ENCODE measurements at regions not wholly inside any gene's neighbourhood (a gene's known extent, or its start where the extent isn't known, plus 50 kb on each side); places are given as distances from the start of the nearest gene placed in this dataset.

DNA sequence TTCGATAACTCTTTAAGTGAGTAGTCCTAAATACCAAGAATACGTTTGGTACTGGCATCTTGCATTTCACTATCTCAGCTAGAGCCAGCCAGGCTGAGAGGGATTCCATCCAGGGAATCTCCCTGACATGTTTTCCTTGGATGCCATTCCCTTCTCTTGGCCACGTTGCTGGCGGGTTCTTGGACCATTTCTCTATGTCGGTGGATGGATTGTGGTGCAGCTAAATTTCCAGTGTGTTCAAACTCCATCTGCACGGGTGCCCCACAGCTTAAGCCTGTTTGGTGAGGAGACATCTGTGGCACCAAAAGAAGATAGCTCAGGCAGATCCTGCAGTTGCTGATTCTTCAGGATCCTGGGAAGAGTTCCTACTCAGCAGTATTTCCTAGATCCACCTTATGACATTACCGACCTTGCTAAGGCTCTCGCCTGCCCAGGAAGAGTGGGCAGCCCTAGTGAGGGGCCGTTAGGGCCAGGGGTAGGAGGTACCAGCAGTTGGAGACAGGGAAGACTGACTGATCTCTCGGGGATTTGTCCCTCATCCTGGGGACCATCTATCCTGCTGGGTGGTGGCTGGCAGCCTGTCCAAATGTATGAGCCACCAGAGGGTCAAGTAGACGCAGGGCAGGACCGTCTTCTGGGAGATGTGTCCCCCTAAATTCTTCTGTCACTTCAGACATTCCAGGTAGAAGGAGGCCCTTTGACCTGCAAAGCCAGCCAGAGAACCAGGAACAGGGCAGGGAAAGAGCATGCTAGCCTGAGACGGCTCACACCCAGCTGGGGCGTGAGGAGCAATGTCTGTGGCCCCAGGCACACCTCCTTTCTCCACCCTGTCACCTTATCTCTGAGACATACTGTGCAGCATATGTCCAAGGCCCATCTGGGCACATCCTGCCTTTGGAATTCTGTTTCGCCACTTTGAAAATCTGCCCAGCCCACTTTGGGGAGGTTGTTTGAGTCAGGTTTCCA lies 72.6 kb upstream of the CAPRIN2 start:
- H3F3A ChIP-seq (ENCODE audit: insufficient read depth, low read length) = no peaks in the 10 kb centered on the region
- H2AFZ ChIP-seq (ENCODE audit: low read length) = no peak overlapping the region
- no peaks in the 10 kb centered on the region for H3K9me3 ChIP-seq (ENCODE audit: low read length)
- no peaks in the 10 kb centered on the region for H4K20me1 ChIP-seq (ENCODE audit: insufficient read depth, low read length)
- no peak overlapping the region for H3K27ac ChIP-seq (ENCODE audit: low read depth, low read length, poor library complexity, severe bottlenecking)
- no peak for TF ChIP-seq EZH2 (IDR thresholded peaks at IDR 0.05; ENCODE audit: borderline replicate concordance, low read length)
- TF ChIP-seq, protein P1, sequence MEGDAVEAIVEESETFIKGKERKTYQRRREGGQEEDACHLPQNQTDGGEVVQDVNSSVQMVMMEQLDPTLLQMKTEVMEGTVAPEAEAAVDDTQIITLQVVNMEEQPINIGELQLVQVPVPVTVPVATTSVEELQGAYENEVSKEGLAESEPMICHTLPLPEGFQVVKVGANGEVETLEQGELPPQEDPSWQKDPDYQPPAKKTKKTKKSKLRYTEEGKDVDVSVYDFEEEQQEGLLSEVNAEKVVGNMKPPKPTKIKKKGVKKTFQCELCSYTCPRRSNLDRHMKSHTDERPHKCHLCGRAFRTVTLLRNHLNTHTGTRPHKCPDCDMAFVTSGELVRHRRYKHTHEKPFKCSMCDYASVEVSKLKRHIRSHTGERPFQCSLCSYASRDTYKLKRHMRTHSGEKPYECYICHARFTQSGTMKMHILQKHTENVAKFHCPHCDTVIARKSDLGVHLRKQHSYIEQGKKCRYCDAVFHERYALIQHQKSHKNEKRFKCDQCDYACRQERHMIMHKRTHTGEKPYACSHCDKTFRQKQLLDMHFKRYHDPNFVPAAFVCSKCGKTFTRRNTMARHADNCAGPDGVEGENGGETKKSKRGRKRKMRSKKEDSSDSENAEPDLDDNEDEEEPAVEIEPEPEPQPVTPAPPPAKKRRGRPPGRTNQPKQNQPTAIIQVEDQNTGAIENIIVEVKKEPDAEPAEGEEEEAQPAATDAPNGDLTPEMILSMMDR (IDR thresholded peaks at IDR 0.05; ENCODE audit: low read length) = no peak
- H3K4me1 ChIP-seq (ENCODE audit: insufficient read depth, low read length, severe bottlenecking) = no peaks in the 10 kb centered on the region
- H3K79me2 ChIP-seq (ENCODE audit: insufficient read depth, low read length) = no peaks in the 10 kb centered on the region
- H3K36me3 ChIP-seq (ENCODE audit: insufficient read depth, low read length) = no peaks in the 10 kb centered on the region
- H3K9ac ChIP-seq (ENCODE audit: low read length) = no peak overlapping the region
- H3K4me3 ChIP-seq (ENCODE audit: low read depth, low read length, poor library complexity, severe bottlenecking) = no peak overlapping the region
- H3K4me2 ChIP-seq (ENCODE audit: low read length) = no peak overlapping the region
- H3K9me2 ChIP-seq (ENCODE audit: low read depth, low read length) = no peaks in the 10 kb centered on the region
- peaks cover 4% of the 10 kb centered on the region; the same call in 1 of the 2 replicates for H3K27me3 ChIP-seq (ENCODE audit: insufficient read depth, low read length)

DNA sequence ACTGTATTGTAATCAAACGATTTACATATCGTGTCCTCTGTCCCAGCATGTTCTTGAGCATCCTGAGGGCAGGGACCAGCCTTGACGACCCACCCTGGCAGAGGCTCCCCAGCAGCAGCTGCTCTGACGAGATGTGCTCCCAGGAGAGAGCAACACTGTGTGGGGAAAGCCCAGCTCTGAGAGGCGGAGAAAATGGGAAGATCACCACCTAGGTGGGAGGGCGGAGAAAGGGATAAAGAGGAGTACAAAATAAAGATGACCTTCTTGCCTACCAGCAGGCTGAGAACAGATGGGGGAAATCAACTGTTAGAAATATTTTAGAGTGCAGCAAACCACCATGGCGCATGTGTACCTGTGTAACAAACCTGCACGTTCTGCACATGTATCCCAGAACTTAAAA lies 71.5 kb upstream of the CAPRIN2 start:
- Histone ChIP-seq H3K9me3 (ENCODE audit: low read length) (no peaks in the 10 kb centered on the region), H3K4me1 (ENCODE audit: insufficient read depth, low read length, severe bottlenecking) (no peaks in the 10 kb centered on the region), H3K4me3 (ENCODE audit: low read depth, low read length, poor library complexity, severe bottlenecking) (no peak overlapping the region), H3K36me3 (ENCODE audit: insufficient read depth, low read length) (no peaks in the 10 kb centered on the region), H3F3A (ENCODE audit: insufficient read depth, low read length) (no peaks in the 10 kb centered on the region), H3K4me2 (ENCODE audit: low read length) (no peak overlapping the region), H3K9ac (ENCODE audit: low read length) (no peak overlapping the region), H3K9me2 (ENCODE audit: low read depth, low read length) (no peaks in the 10 kb centered on the region), H3K27ac (ENCODE audit: low read depth, low read length, poor library complexity, severe bottlenecking) (no peak overlapping the region), H3K27me3 (ENCODE audit: insufficient read depth, low read length) (peaks cover 4% of the 10 kb centered on the region; the same call in 1 of the 2 replicates), H3K79me2 (ENCODE audit: insufficient read depth, low read length) (no peaks in the 10 kb centered on the region), H2AFZ (ENCODE audit: low read length) (no peak overlapping the region), H4K20me1 (ENCODE audit: insufficient read depth, low read length) (no peaks in the 10 kb centered on the region)
- TF ChIP-seq, protein P1 (IDR thresholded peaks at IDR 0.05; ENCODE audit: low read length) = no peak
- no peak for TF ChIP-seq EZH2 (IDR thresholded peaks at IDR 0.05; ENCODE audit: borderline replicate concordance, low read length)

DNA sequence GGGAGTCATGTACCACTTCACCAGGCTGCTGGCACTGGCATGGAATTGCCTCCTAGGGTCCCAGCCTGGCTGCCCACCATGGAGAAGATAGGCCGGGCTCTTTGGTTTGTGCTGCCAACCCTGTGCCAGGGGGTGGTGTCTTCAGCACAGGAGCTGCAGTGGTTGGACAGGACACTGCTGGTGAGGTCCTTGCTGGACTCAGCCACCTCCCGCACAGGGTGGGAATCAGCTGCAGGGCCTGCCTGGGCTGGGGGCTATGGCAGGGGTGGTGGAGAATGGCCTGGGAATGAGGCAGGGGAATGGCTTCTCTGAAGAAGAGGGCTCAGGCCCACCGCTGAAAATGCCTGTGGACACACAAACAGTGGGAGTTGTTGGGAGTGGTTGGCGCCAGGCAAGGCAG lies 70.6 kb upstream of the CAPRIN2 start:
- no peaks in the 10 kb centered on the region for H3K9me3 ChIP-seq (ENCODE audit: low read length)
- no peak overlapping the region for H3K4me3 ChIP-seq (ENCODE audit: low read depth, low read length, poor library complexity, severe bottlenecking)
- TF ChIP-seq, protein P1 (IDR thresholded peaks at IDR 0.05; ENCODE audit: low read length) = no peak
- TF ChIP-seq EZH2 (IDR thresholded peaks at IDR 0.05; ENCODE audit: borderline replicate concordance, low read length) = no peak
- no peak overlapping the region for H3K27ac ChIP-seq (ENCODE audit: low read depth, low read length, poor library complexity, severe bottlenecking)
- H3K27me3 ChIP-seq (ENCODE audit: insufficient read depth, low read length) = peaks cover 4% of the 10 kb centered on the region; the same call in 1 of the 2 replicates
- H3F3A ChIP-seq (ENCODE audit: insufficient read depth, low read length) = no peaks in the 10 kb centered on the region
- no peaks in the 10 kb centered on the region for H3K9me2 ChIP-seq (ENCODE audit: low read depth, low read length)
- H3K79me2 ChIP-seq (ENCODE audit: insufficient read depth, low read length) = no peaks in the 10 kb centered on the region
- H3K4me2 ChIP-seq (ENCODE audit: low read length) = no peak overlapping the region
- H2AFZ ChIP-seq (ENCODE audit: low read length) = no peak overlapping the region
- H3K9ac ChIP-seq (ENCODE audit: low read length) = no peak overlapping the region
- no peaks in the 10 kb centered on the region for H3K4me1 ChIP-seq (ENCODE audit: insufficient read depth, low read length, severe bottlenecking)
- H4K20me1 ChIP-seq (ENCODE audit: insufficient read depth, low read length) = no peaks in the 10 kb centered on the region
- no peaks in the 10 kb centered on the region for H3K36me3 ChIP-seq (ENCODE audit: insufficient read depth, low read length)
